ENCODE measurements at regions not wholly inside any gene's neighbourhood (a gene's known extent, or its start where the extent isn't known, plus 50 kb on each side); places are given as distances from the start of the nearest gene placed in this dataset.

DNA sequence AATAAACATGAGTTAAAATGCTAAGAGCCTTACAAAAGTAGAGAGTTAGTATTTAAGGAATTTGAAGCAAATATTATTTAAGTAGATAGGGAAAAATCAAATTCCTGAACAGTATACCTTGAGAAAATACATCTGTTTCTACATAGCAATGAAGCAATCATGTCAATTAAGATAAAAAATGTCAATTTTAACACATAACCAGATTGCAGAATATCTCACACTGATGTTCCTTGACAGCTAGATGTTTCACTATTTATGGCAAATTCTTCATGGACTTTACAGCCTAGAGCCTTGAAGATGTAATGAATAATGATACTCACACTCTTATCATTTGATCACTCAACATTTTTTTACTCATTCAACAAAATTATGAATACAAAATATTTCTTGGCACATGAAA lies 708.2 kb upstream of the PTPRD start:
- DNase-seq (ENCODE audit: low read depth) = no peak

DNA sequence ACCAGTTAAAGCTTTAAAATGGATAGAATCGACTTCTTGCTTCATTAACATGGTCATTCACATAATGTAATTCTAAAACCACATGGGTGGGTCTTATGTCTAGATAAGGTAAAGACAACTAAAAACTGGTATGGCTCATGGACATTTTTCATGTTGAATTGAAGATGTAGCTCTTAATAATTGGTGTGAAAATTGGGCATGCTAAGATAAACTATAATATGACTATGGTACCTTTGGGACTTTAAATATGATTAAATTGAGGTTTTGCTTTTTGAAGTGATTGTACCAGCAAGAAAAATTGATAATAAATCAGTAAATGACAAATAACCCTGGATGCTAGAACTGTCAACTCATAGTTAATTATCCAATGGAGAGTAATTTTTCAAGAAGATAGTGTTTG lies 710.7 kb upstream of the PTPRD start:
- no peak for DNase-seq (ENCODE audit: low read depth)

DNA sequence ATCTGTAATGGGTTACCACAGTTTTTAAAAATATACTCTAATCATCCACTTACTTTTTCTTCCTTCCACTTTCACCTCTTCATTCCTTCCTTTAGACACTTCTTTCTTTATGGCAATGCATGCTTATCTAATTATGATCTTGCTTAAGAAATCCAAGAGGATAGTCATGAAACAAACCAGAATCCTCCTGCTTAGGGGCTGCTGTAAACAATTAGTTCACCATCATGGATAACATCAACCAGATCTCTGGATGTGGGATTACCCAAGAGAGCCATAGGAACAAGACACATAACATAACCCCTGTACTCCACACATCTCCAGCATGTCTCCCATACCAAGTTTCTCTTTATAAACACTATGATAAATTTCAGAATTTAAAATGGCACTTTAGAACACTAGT lies 713.4 kb upstream of the PTPRD start:
- no peak for DNase-seq (ENCODE audit: low read depth)

DNA sequence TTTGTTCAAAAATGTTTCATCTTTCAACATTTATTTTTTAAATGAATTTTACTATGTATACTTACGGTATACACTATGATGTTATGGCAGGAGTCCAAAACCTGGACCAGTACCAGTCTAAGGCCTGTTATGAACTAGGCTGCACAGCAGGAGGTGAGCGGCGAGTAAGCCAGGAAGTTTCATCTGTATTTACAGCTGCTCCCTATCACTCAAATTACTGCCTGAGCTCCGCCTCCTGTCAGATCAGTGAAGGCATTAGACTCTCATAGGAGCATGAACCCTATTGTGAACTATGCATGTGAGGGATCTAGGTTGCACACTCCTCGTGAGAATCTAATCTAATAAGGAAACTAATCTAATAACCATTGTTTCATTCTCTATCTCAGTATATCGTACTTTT lies 715.5 kb upstream of the PTPRD start:
- DNase-seq (ENCODE audit: low read depth) = no peak

DNA sequence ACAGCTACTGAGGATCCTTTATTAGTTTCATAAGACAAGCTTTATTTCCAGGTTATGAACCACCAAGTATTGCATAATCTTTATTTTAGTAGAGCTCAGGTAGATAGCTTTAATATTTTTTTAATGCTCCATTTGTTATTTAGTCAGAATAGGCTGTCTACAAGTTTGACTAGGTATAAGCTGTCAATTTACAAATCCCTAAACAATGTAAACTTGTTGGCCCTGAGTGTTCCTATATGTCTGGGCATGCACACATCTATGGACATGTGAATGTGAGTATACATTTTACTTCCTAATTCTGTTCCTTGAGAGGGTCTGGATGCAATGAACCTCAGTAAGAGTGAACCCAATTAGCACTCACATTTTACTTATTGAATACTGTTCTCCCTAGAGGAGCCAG lies 722.2 kb upstream of the PTPRD start:
- DNase-seq (ENCODE audit: low read depth) = no peak

DNA sequence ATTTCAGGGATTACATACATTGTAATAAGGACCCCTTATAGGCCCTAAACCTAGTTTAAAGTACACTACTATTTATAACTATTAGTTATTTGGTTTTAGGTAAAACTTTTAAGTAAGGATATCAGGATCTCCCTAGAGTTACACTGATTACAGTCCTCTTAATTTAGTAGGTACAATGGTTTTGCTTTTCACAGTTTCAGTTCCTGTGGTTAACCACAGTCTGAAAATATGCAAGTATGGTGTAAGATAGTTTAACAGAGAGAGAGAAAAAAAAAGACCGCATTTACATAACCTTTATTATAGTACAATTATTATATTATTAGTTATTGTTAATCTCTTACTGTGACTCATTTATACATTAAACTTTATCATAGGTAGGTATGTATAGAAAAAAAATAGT lies 725.3 kb upstream of the PTPRD start:
- DNase-seq (ENCODE audit: low read depth) = no peak

DNA sequence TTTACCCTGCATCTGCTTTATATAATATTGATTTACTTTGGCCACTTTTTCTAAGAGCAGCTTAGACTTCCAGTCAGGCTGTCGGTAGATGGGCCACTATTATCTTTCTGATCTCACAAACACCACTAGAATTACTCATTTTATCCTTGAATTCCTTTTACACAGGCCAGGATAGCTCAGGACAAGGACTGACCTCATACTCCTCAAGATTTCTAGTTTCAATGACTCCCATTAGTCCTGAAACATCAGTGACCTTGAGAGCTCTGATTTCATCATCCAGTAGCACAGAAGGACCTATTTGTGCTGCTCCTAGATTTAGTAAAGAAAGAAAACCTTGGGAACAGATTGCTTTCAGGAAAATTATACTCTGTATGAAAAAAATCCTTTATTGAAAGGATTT lies 727.9 kb upstream of the PTPRD start:
- DNase-seq (ENCODE audit: low read depth) = no peak

DNA sequence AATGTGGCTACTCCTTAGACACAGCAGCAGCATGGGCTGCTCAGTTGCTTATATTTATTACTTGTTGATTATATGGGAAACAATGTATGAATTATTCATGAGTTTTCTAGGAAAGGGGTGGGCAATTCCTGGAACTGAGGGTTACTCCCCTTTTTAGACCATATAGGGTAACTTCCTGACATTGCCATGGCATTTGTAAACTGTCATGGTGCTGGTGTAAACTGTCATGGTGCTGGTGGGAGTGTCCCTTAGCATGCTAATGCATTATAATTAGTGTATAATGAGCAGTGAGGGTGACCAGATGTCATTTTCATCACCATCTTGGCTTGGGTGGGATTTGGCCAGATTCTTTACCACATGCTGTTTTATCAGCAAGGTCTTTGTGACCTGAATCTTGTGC lies 734.6 kb upstream of the PTPRD start:
- no peak for DNase-seq (ENCODE audit: low read depth)

DNA sequence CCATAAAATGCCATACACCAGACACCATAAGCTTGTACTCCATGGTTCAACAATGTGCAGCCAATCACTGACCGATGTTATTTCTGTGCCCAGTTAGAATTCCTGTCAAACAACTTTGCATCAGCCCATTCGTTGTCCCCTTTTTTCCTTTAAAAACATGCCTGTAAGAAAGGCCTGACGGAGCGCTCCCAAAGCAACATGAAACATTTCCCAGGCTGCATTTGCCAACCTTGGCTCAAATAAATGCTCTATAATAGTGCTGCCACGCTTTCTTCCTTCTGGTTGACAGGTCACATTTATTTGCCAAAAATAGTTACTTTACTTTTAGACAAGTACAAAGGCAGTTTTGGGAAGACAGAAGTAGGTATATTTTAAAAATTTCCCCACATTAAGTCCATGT lies 735.6 kb upstream of the PTPRD start:
- DNase-seq (ENCODE audit: low read depth) = no peak

DNA sequence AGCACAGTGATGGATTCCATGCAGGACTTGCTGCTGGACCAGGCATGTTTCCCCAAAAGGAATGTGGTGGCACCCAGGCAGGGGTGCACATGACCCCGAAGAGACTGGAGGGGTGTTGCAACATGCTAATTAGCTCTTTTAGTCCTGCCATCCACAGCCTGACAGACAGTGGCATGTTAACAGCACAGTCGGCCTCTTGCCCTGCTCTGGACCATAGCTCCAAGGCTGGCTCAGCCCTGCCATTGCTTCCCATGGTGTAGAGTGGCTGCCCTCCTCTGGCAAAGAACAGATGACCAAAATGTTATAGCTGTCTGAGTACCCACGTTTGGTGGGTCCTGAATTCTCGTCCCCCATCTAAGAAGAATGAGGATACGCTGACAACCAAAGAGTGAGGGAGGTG lies 736.4 kb upstream of the PTPRD start:
- no peak for DNase-seq (ENCODE audit: low read depth)

DNA sequence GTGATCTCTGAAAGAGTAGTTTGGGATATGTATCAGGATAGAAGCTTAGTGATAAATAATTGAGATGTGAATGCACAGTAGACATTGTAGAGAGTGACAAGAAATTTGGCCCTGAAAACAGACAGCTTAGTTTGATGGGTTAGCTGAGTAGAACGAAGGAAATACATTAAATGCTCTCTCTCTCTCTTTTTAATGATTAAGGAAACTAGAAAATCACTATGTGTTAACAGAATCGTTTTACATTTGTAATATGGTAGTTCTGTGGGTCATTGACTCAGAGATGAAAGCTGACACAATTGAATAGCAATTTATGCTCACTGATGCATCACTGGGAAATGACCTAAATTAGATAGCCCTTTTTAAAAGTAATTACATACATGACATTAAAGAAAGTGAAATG lies 739.8 kb upstream of the PTPRD start:
- DNase-seq (ENCODE audit: low read depth) = no peak

DNA sequence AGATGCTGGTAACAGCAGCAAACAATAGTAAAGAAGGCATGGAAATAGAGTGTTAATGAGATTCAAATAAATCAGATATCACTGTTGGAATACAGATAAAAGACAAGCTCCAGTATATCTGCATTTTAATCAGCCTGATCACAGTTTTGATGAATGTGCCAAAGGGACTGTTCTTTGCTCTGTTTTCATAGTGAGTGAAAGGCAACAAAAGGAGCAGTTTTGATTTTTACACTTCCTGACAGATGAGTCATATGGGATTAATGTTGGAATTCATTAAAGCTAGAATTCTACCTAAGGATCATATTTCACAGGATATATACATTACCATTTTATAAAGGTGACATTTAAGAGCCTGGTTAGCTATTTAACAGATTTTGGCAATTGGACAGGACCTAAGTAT lies 743.3 kb upstream of the PTPRD start:
- no peak for DNase-seq (ENCODE audit: low read depth)

DNA sequence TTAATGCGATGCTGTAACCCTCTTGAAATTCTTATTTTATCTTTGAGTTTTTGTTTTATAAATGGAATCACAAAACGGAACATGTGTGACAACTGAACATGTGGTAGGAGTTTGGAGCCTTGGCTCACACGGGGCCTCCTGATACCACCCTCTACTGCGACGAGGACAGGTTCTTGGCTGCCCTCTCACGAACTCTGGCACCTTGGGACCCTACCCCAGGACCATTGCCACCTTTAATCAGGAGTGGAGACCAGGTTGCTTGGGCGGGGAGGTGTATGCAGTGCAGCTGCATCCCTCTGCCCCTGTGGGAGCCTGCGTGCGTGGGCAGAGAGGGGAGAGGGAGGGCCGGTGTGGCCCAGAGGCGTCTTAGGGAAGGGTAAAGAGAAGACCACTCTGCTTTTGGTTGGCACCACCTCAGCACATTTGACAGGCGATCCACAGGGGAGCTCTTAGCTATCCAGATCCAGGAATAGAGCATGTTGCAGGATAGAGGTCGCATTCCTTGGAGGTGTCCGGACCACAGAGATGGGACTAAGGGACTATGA lies 753.9 kb upstream of the PTPRD start:
- no peak for DNase-seq (ENCODE audit: low read depth)

DNA sequence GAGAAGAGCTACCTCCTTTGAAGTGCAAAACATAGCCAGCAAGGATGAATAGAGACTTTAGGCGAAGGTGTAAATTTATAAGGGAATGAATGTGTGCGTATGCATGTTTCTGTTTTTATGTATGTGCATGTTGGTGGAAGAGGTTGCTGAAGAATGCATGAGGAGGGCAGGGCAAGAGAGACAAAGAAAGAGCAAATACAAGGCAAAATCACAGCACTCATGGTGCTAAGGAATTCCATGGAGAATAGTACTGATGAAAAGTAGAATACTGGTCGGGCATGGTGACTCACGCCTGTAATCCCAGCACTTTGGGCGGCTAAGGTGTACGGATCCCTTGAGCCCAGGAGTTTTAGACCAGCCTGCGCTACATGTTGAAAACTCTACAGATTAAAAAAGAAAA lies 762.1 kb upstream of the PTPRD start:
- no peak for DNase-seq (ENCODE audit: low read depth)

DNA sequence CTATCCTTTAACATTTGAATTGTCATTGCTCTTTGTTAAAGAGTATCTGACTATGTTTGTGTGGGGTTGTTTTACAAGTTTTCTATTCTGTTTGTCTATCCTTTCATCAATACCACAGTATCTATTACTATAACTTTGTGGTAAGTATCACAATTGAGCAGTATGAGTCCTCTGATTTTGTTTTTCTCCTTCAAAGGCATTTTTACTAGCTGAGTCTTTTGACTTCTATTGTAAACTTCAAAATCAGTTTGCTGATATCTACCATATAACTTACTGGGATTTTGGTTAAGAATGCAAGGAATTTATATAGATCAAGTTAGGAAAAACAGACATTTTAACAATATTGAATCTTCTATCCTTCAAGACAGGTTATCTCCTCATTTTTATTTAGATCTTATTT lies 789.8 kb upstream of the PTPRD start:
- DNase-seq (ENCODE audit: low read depth) = no peak

DNA sequence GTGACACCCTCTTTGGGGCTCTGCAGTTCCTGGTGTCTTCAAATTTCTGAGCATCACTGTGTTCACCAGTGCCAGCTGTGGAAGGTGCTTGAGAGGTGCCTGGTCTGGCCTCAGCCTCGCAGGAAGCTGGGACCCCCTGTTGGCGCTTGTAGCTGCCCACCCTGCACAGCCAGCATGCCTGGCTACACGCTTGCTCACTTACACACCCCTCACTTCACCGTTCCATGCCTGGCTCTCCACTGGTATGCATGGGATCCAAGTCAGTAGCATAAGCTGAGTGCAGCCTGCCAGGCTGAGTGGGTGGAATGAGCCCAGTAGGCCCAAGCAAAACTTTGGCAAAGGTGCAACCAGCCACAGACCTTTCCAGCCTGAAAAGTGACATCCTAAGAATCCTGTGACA lies 801.4 kb upstream of the PTPRD start:
- DNase-seq (ENCODE audit: low read depth) = no peak

DNA sequence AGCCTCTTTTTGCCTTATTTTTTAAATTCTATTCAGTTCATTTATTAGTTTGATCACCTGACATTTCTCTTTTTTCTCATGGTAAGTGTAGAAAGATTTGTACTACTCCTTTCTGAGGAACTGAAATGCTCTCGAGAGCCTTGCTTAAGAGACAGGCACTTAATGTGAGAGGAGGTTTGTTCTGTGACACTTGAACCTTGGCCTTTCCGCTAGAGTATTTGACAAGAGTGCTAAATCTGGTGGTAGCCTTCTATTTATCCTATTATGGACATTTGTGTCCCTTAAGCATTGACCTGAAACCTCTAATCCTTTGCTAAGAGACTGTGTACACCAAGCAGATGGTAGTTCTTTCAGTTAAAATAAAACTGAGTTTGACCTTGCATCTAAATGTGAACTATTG lies 805.0 kb upstream of the PTPRD start:
- no peak for DNase-seq (ENCODE audit: low read depth)

DNA sequence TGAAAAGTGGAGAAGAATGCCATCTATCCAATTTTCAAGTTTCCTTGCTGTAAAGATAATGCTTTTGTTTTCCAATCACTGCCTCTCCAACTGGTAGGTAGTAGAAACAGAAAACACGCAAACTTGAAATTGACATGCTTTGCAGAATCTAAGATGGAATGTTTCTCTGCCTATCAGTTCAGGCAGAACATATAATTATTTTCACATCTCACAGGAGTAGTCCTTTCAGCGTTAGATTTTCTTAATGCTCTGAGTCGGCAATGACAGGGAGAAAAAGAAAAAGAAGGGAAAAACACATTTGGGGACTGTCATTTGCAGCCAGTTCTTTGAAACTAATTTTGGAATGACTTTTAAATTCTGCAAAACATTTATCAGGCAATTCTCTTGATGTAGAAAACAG lies 818.7 kb upstream of the PTPRD start:
- no peak for DNase-seq (ENCODE audit: low read depth)

DNA sequence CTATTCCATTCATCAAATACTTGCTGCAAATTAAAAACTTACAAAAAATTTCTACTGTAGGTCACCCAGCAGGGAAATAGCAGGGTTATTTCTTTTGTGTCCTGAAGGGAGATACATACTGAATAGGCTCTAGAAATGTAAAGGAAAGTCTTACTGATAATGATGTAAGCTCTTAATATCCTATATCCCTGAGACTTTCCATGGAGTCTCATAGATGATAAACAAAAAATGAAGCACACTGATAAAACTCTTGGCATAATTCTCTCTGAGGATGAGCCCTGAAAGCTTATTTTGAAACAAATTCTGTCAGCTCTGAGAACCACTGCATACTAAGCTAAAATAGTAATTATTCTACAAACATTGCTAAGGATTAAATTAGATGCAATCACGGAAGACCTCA lies 819.6 kb upstream of the PTPRD start:
- DNase-seq (ENCODE audit: low read depth) = no peak

DNA sequence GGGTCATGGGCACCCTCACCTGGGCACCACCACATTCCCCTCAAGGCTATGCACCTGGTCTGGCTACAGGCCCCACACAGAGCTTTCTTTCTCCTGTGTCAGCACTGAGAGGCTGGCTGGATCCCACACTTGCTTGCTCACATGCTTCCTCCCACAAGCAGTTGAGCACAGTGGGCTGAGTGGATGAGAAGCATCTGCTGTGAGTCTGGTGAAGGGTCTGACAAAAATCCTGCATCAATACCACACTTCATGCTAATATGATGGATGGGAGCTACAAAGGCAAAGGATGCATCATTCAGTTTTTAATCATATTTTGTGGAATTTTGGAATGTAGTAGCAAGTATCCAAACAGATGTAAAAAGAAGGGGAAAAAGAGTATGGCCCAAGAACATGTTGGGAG lies 830.8 kb upstream of the PTPRD start:
- no peak for DNase-seq (ENCODE audit: low read depth)

DNA sequence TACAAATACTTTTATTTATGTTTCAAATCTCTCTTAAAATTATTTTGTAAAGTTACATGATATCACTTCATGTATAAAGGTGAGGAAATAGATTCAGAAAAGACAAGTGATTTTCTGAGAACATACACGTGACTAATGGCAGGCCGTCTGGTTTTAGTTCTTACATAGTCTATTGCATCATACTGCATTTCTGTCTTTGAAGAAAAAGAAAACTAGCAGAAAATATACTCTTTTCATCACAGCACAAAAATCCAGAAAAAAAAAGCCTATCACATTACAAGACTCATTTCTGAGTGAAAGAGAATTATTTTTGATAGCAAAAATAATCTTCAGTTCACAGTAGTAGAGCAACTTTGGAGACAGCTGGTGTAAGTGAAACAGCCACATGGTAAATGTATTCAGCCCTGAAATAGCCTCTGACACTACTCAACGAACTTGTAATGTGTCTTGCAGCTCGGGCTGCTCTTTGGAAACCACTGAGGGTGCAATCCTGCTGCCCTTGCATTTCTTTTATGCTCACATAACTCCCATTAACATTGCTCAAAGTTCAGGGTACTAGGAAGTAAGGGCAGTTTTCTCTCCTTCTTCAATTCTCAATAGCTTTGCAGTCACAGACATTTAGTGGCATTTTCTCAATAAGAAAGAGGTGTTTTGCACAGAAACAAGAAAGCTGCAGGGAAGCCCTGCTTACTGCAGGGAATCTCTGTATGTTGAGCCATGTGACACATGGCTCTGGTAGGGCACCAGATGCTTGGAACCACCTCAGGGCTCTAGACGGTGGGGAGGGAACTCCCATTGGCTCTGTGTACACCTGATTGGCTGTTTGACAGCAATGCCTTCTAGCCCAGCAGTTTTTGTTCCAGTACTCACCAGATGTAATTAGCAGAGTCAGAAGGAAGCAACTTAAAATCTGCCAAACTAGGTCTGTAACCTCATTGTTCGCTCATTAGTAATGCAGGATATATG lies 845.3 kb upstream of the PTPRD start:
- DNase-seq (ENCODE audit: low read depth) = no peak

DNA sequence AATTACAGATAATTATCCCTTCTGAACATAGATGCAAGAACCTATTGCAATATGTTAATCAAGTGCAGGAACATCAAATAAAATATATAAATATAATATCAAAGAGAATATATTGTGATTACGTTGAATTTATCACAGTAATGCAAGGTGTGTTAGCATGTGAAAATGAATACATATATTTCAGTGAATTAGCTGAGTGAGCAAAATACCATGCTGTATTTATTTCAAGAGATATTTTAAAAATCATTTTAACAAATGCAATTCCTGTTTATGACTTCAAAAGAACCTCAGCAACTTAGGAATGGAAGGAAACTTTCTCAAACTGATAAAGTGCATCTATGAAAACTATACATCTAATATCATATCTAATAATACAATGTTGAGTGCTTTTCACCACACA lies 856.9 kb upstream of the PTPRD start:
- no peak for DNase-seq (ENCODE audit: low read depth)

DNA sequence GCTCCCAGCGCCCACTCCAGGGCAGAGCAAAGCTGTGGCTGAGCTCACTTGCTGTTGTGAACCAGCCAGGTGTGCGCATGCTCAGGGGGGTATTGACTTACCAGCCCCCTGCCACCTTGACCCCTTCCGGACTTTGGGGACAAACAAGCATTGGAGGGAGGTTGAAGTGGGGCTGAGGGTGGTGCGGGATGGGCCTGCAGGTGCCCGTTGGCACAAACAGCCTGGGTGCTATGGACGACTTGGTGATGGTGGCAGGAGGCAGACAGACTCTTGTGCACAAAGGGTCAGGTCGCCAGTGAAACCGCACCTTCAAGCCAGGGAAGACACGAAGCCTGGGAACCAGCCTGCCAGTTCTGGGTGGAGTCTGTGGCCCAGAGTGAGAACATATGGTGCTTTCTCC lies 858.5 kb upstream of the PTPRD start:
- no peak for DNase-seq (ENCODE audit: low read depth)

DNA sequence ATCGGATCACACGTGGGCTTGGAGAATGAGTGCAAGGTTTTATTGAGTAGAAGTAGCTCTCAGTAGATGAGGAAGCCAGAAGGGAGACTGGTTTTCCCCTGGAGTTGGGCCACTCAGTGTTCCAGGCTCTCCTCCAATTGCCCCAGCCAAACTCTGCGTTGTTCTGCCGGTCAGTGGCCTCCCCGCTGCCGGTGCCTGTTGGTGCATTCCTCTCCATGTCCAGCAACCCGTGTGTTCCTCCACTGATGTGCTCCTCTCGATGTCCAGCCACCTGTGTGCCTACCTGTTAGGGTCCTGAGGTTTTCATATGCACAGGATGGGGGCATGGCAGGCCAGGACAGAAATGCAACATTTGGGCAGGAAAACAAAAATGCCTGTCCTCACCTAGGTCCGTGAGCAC lies 888.0 kb upstream of the PTPRD start:
- DNase-seq (ENCODE audit: low read depth) = no peak

Data from forelimb muscle (tissue), 1 donor.